Neural progenitor cell (in vitro differentiated cells): ENCODE measurements at regions not wholly inside any gene's neighbourhood (a gene's known extent, or its start where the extent isn't known, plus 50 kb on each side); places are given as distances from the start of the nearest gene placed in this dataset.

ENCODE experiments used
- DNase-seq: peaks from one replicate; pipeline ENCODE4 v3.0.0-alpha.2; 2016; ENCODE audit warnings: low spot score
- H2AFZ ChIP-seq: fragments of 200-600 bp; sonication (generic); replicated peaks from 2 replicates; pipeline ENCODE4 v1.6.1; 2016; ENCODE audit warnings: antibody characterized with exemption
- H3F3A ChIP-seq: fragments of 200-600 bp; sonication (generic); 2 replicates; pipeline ENCODE4 v1.6.1; 2016; ENCODE audit warnings: antibody characterized with exemption, low read depth
- H3K27ac ChIP-seq: fragments of 200-600 bp; sonication (generic); 2 replicates; pipeline ENCODE4 v1.5.1; 2016; ENCODE audit warnings: mild to moderate bottlenecking
- H3K27me3 ChIP-seq: fragments of 200-600 bp; sonication (generic); 2 replicates; pipeline ENCODE4 v1.6.1; 2016; ENCODE audit warnings: mild to moderate bottlenecking, moderate library complexity
- H3K36me3 ChIP-seq: fragments of 200-600 bp; sonication (generic); 2 replicates; pipeline ENCODE4 v1.5.1; 2016
- H3K4me1 ChIP-seq: fragments of 200-600 bp; sonication (generic); 2 replicates; pipeline ENCODE4 v1.6.1; 2016; ENCODE audit warnings: mixed run types
- H3K4me2 ChIP-seq: fragments of 200-600 bp; sonication (generic); 2 replicates; pipeline ENCODE4 v1.6.1; 2016
- H3K4me3 ChIP-seq: fragments of 200-600 bp; sonication (generic); 2 replicates; pipeline ENCODE4 v1.5.1; 2016
- H3K79me2 ChIP-seq: fragments of 200-600 bp; sonication (generic); 2 replicates; pipeline ENCODE4 v1.6.1; 2016; ENCODE audit warnings: low read depth
- H3K9ac ChIP-seq: fragments of 200-600 bp; sonication (generic); 2 replicates; pipeline ENCODE4 v1.6.1; 2016
- H3K9me3 ChIP-seq: fragments of 200-600 bp; sonication (generic); 2 replicates; pipeline ENCODE4 v1.5.1; 2016; ENCODE audit warnings: low read depth
- H4K20me1 ChIP-seq: fragments of 200-600 bp; sonication (generic); 2 replicates; pipeline ENCODE4 v1.6.1; 2016; ENCODE audit warnings: low read depth
- H3K27ac Mint-ChIP-seq: 3 replicates; pipeline ENCODE4 v1.8.0; 2021; ENCODE audit warnings: mixed read lengths
- H3K27me3 Mint-ChIP-seq: 2 replicates; pipeline ENCODE4 v1.8.0; 2022; ENCODE audit warnings: low read depth, mild to moderate bottlenecking, inconsistent platforms, moderate library complexity, mixed read lengths; ENCODE audit not compliant: insufficient read depth
- H3K36me3 Mint-ChIP-seq: 3 replicates; pipeline ENCODE4 v1.8.0; 2021; ENCODE audit warnings: mixed read lengths
- H3K4me1 Mint-ChIP-seq: 3 replicates; pipeline ENCODE4 v1.8.0; 2021; ENCODE audit warnings: mixed read lengths
- H3K4me3 Mint-ChIP-seq: 3 replicates; pipeline ENCODE4 v1.8.0; 2021; ENCODE audit warnings: mild to moderate bottlenecking, moderate library complexity, mixed read lengths
- H3K9me3 Mint-ChIP-seq: 3 replicates; pipeline ENCODE4 v1.8.0; 2020; ENCODE audit warnings: mixed read lengths
- CTCF ChIP-seq: fragments of 200-600 bp; sonication (generic); IDR thresholded peaks from 2 replicates; pipeline ENCODE4 v1.5.1; 2017; ENCODE audit warnings: antibody characterized with exemption, mild to moderate bottlenecking
- EZH2 ChIP-seq: fragments of 200-600 bp; sonication (generic); IDR thresholded peaks from 2 replicates; pipeline ENCODE4 v1.6.1; 2017; ENCODE audit warnings: antibody characterized with exemption, mild to moderate bottlenecking, moderate library complexity
- EZH2phosphoT487 ChIP-seq: fragments of 200-600 bp; sonication (generic); IDR thresholded peaks from 2 replicates; pipeline ENCODE4 v1.6.1; 2017; ENCODE audit warnings: antibody characterized with exemption

GRCh38 chr22:47625013-47625385 lies 862.5 kb downstream of the TBC1D22A start:
- H3K4me1 ChIP-seq, result no peaks in the 10 kb centered on the region
- H3K36me3 ChIP-seq, result no peaks in the 10 kb centered on the region
- Mint-ChIP-seq H3K9me3 (peaks cover 7% of the 10 kb centered on the region), H3K27ac (no peak overlapping the region), H3K4me3 (no peak overlapping the region), H3K27me3 (peaks cover 6% of the 10 kb centered on the region), H3K4me1 (peaks cover 19% of the 10 kb centered on the region), H3K36me3 (no peaks in the 10 kb centered on the region)
- peaks cover 5% of the 10 kb centered on the region for H3F3A ChIP-seq
- no peaks in the 10 kb centered on the region for H4K20me1 ChIP-seq
- no peak overlapping the region for H3K4me2 ChIP-seq
- no peaks in the 10 kb centered on the region for H3K9me3 ChIP-seq
- no peak overlapping the region for H2AFZ ChIP-seq
- no peak for TF ChIP-seq CTCF
- TF ChIP-seq EZH2, result no peak
- no peak for TF ChIP-seq EZH2phosphoT487
- no peak overlapping the region for H3K4me3 ChIP-seq
- no peak overlapping the region for H3K9ac ChIP-seq
- H3K27ac ChIP-seq, result no peak overlapping the region
- no peak for DNase-seq
- no peaks in the 10 kb centered on the region for H3K79me2 ChIP-seq
- H3K27me3 ChIP-seq, result no peaks in the 10 kb centered on the region

GRCh38 chr22:47624252-47625012 lies 862.0 kb downstream of the TBC1D22A start:
- Histone ChIP-seq H3F3A (peaks cover 5% of the 10 kb centered on the region), H3K36me3 (no peaks in the 10 kb centered on the region), H3K4me1 (no peaks in the 10 kb centered on the region), H3K9ac (no peak overlapping the region), H3K79me2 (no peaks in the 10 kb centered on the region), H4K20me1 (no peaks in the 10 kb centered on the region), H3K9me3 (no peaks in the 10 kb centered on the region), H3K27me3 (no peaks in the 10 kb centered on the region), H2AFZ (no peak overlapping the region), H3K27ac (no peak overlapping the region), H3K4me3 (no peak overlapping the region), H3K4me2 (no peak overlapping the region)
- TF ChIP-seq CTCF (no peak), EZH2phosphoT487 (no peak), EZH2 (no peak)
- DNase-seq, result no peak
- Mint-ChIP-seq H3K27ac (no peak overlapping the region), H3K4me1 (peaks cover 19% of the 10 kb centered on the region), H3K27me3 (peaks cover 6% of the 10 kb centered on the region), H3K4me3 (no peak overlapping the region), H3K36me3 (no peaks in the 10 kb centered on the region), H3K9me3 (peaks cover 7% of the 10 kb centered on the region)

DNA sequence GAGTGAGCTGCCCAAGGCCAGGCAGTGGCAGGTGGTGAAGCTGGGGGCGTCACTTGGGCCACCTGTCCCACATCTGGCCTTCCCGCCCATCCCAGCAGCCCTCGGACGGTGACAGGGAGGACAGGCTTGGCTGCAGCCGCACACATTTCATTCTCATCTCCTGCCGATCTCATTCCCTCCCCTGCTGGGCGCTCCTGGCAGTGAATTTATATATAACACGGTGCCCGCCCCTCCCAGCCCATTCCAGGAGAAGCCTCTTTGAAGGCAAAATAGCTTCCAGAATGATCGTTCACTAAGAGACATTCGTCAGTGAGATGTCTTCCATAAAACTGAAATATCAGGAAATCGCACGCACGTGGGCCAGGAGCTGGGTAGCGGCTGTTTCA lies 861.3 kb downstream of the TBC1D22A start:
- H3K79me2 ChIP-seq, result no peaks in the 10 kb centered on the region
- H3K4me2 ChIP-seq, result no peak overlapping the region
- H3K27ac Mint-ChIP-seq, result no peak overlapping the region
- no peak overlapping the region for H3K4me3 Mint-ChIP-seq
- no peak overlapping the region for H3K9ac ChIP-seq
- peaks cover 6% of the 10 kb centered on the region for H3K27me3 Mint-ChIP-seq
- no peak overlapping the region for H3K27ac ChIP-seq
- H3K27me3 ChIP-seq, result no peaks in the 10 kb centered on the region
- no peaks in the 10 kb centered on the region for H3K9me3 ChIP-seq
- no peak overlapping the region for H2AFZ ChIP-seq
- no peak for DNase-seq
- peaks cover 7% of the 10 kb centered on the region for H3K9me3 Mint-ChIP-seq
- H3K36me3 Mint-ChIP-seq, result no peaks in the 10 kb centered on the region
- H3K4me3 ChIP-seq, result no peak overlapping the region
- H3K4me1 ChIP-seq, result no peaks in the 10 kb centered on the region
- H3K36me3 ChIP-seq, result no peaks in the 10 kb centered on the region
- peaks cover 19% of the 10 kb centered on the region for H3K4me1 Mint-ChIP-seq
- TF ChIP-seq CTCF, result no peak
- no peak for TF ChIP-seq EZH2phosphoT487
- no peak for TF ChIP-seq EZH2
- H3F3A ChIP-seq, result peaks cover 5% of the 10 kb centered on the region
- no peaks in the 10 kb centered on the region for H4K20me1 ChIP-seq
